GM12873 (cell line): ENCODE measurements at regions not wholly inside any gene's neighbourhood (a gene's known extent, or its start where the extent isn't known, plus 50 kb on each side); places are given as distances from the start of the nearest gene placed in this dataset.

Experiments used
- TF ChIP-seq, protein P1 (sequence below): IDR thresholded peaks from 2 replicates; pipeline ENCODE4 v1.5.1; 2012; ENCODE audit warnings: low read depth, mild to moderate bottlenecking, moderate library complexity, low read length, control low read depth; ENCODE audit not compliant: insufficient read depth; ENCODE audit errors: missing control alignments

DNA sequence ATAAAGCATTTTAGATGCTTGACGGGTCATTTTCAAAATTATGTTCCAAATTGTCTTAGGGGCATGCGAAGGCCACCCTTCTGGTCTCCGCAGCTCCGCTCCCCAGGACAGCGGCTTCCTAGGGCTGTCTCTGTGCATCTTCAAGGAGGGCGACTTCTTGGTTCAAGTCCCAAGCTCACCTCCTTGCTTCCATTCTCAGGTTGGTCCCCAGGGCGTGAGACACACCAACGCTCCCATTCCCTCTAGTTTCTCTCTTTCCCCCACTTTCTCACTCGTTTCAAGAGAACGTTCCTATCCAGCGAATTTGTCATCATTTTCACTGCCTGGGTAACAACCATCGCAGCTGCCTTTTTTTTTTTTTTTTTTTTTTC is 109.4 kb upstream of the CCND2 start:
- TF ChIP-seq, protein P1, sequence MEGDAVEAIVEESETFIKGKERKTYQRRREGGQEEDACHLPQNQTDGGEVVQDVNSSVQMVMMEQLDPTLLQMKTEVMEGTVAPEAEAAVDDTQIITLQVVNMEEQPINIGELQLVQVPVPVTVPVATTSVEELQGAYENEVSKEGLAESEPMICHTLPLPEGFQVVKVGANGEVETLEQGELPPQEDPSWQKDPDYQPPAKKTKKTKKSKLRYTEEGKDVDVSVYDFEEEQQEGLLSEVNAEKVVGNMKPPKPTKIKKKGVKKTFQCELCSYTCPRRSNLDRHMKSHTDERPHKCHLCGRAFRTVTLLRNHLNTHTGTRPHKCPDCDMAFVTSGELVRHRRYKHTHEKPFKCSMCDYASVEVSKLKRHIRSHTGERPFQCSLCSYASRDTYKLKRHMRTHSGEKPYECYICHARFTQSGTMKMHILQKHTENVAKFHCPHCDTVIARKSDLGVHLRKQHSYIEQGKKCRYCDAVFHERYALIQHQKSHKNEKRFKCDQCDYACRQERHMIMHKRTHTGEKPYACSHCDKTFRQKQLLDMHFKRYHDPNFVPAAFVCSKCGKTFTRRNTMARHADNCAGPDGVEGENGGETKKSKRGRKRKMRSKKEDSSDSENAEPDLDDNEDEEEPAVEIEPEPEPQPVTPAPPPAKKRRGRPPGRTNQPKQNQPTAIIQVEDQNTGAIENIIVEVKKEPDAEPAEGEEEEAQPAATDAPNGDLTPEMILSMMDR, result no peak

DNA sequence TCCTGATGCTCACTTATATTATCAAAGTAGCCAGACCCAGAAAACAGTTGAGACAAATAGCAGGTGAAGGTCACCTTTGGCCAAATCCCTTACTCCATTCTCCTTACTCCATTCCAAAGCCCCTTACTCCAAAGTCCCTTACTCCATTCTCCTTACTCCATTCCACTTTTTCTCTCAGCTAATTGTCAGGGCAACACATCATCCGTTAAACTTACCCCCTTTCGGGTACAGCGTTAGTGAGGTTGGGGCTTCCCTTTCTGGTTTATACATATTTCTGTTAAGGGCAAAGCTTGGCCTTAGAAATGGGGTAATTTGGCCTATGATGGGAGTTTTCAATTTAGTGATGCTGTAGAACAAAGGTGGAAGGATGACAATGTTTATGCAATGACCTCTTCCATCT is 111.8 kb upstream of the CCND2 start:
- TF ChIP-seq, protein P1, result no peak

DNA sequence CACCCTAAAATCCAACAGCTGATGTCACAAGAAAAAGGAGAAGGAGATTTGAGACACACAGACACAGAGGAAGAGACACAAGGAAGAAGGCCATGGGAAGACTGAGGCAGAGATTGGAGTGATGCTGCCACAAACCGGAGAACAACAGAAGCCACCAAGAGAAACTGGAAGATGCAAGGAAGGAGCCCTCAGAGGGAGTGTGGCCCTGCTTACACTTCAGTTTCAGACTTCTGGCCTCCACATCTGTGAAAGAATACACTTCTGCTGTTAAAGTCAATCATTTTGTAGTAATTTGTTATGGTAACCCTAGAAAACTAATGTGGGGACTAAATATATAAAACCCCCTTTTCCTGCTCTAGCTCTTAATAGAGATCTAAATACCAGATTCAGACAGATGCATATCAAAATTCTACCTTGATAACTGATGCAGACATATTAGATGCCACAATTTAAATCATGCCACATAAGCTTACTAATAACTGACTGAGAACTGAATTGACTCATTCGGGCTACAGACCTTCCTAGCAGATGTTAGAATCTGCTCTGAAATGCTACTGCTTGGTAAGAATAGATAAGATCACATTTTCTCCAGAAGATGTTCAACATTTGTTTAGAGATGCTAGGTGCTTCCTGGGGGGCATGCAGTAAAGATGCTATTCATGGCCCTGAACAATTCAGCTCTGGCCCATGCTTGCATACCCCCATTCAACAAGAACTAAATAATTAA is 113.1 kb upstream of the CCND2 start:
- TF ChIP-seq, protein P1, result no peak

DNA sequence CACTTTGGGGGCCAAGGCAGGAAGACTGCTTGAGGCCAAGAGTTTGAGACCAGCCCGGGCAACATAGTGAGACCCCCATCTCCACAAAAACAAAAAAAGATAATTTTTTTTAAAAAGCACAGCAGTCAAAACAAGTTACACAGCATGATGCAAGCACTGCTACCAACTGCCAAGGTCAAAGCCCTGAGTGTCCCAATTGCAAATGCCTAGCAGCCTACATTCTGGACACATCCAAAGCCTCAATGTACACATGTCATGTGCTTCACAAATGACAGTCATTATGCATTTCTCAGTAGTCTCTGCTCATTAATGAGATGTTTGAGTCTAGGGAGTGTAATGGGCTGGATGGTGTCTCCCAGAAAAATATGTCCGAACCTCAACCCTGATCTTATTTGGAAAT is 113.7 kb upstream of the CCND2 start:
- TF ChIP-seq, protein P1, result no peak

DNA sequence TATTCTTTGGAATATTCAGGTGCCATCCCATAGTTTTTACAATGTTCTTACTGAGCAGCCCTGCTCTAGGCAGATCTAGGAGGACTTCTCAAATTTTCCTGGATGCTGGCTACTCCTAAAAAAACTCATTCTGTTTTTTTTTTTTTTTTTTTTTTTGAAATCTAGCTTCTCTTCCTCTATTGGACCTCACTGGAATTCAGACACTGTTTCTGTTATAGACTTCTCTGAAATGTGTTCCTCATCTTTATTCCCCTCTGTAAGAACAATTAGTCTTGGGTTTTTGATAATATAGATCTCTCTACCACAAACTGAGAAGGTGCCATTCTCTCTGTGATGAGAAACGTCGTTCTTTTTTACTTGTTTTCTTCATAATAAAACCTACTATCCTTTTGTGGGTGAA is 115.3 kb upstream of the CCND2 start:
- TF ChIP-seq, protein P1, result no peak

DNA sequence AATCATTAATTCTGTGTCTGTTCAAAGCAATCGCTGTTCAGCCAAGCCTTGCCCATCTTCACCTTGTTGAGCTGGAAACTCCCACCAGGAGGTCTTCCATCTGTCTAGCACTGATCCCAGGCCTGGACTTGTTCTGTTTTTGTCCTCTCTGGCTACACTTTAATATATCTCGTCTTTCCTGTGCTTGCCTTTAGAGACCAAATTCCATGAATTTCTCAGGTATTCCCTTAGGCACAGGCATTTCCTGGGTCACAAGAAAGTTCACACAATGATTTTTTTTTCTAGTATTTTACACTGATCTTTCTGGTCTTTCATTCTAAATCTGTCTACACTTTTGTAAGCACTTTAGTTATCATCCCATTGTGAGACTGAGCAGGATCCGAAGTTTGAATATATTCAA is 116.4 kb upstream of the CCND2 start:
- TF ChIP-seq, protein P1, result no peak

DNA sequence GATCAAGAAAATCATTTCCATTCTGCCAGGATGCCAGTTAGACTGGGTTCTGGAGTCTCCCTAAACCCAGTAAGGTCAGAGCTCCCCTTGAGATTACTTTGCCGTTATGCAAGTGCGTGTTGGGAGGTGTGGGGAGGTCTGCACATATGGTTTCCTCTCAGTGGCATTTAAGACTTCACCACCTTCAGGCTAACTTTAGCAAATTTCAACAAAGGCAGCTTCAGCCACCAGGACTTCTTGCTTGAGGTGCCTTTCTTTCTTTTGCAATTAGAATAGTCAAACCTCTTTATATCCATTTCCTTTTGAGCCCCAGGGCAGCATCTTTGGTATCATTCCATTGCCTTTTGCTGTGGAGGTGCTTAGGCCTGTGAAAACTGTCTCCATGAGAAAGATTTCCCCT is 117.2 kb upstream of the CCND2 start:
- TF ChIP-seq, protein P1, result no peak
